Type B pancreatic cell (in vitro differentiated cells): ENCODE measurements at regions not wholly inside any gene's neighbourhood (a gene's known extent, or its start where the extent isn't known, plus 50 kb on each side); places are given as distances from the start of the nearest gene placed in this dataset.

ENCODE experiments used
- DNase-seq: peaks from one replicate; pipeline ENCODE4 v3.0.0; 2021; ENCODE audit warnings: mixed read lengths; ENCODE audit not compliant: unreplicated experiment; ENCODE audit errors: extremely low spot score
- H3K27ac Mint-ChIP-seq: 2 replicates; pipeline ENCODE4 v1.8.0; 2021; ENCODE audit warnings: mild to moderate bottlenecking, mixed read lengths
- H3K27me3 Mint-ChIP-seq: 2 replicates; pipeline ENCODE4 v1.8.0; 2021; ENCODE audit warnings: mixed read lengths
- H3K36me3 Mint-ChIP-seq: 2 replicates; pipeline ENCODE4 v1.8.0; 2021; ENCODE audit warnings: mixed read lengths
- H3K4me1 Mint-ChIP-seq: one replicate; pipeline ENCODE4 v1.8.0; 2021; ENCODE audit warnings: mixed read lengths; ENCODE audit not compliant: unreplicated experiment
- H3K4me3 Mint-ChIP-seq: 2 replicates; pipeline ENCODE4 v1.8.0; 2021; ENCODE audit warnings: mild to moderate bottlenecking, mixed read lengths
- H3K9me3 Mint-ChIP-seq: 2 replicates; pipeline ENCODE4 v1.8.0; 2021; ENCODE audit warnings: mixed read lengths
- TF ChIP-seq, protein P1 (sequence below): fragments of 200-600 bp; sonication (generic); conservative IDR thresholded peaks from 2 replicates; pipeline ENCODE4 v1.5.0; 2021; ENCODE audit warnings: antibody characterized with exemption, mild to moderate bottlenecking

DNA sequence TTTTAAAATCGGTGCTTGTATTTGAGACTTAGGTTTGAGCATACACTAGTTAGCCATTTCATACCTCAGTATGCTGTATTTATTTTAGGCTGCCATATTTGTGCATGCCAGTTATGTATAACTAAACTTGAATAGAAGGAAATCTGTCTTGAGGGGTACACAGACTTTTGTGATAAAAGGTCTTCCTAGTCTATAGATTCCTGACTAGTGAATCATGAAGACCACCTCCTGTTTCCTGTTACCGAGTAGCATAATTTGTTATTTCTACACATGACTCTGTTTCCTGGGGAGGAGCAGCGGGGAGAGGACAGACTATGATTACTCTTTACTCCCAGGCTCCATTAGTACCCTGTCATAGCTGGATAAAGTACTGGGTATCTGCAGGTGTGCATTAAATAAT is 316.8 kb upstream of the SNX7 start:
- Mint-ChIP-seq H3K27me3 (peaks cover 2% of the 10 kb centered on the region), H3K9me3 (no peaks in the 10 kb centered on the region), H3K4me3 (no peak overlapping the region), H3K27ac (no peak overlapping the region), H3K36me3 (no peaks in the 10 kb centered on the region), H3K4me1 (peaks cover 6% of the 10 kb centered on the region)
- DNase-seq: no peak
- TF ChIP-seq, protein P1, sequence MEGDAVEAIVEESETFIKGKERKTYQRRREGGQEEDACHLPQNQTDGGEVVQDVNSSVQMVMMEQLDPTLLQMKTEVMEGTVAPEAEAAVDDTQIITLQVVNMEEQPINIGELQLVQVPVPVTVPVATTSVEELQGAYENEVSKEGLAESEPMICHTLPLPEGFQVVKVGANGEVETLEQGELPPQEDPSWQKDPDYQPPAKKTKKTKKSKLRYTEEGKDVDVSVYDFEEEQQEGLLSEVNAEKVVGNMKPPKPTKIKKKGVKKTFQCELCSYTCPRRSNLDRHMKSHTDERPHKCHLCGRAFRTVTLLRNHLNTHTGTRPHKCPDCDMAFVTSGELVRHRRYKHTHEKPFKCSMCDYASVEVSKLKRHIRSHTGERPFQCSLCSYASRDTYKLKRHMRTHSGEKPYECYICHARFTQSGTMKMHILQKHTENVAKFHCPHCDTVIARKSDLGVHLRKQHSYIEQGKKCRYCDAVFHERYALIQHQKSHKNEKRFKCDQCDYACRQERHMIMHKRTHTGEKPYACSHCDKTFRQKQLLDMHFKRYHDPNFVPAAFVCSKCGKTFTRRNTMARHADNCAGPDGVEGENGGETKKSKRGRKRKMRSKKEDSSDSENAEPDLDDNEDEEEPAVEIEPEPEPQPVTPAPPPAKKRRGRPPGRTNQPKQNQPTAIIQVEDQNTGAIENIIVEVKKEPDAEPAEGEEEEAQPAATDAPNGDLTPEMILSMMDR: no peak

DNA sequence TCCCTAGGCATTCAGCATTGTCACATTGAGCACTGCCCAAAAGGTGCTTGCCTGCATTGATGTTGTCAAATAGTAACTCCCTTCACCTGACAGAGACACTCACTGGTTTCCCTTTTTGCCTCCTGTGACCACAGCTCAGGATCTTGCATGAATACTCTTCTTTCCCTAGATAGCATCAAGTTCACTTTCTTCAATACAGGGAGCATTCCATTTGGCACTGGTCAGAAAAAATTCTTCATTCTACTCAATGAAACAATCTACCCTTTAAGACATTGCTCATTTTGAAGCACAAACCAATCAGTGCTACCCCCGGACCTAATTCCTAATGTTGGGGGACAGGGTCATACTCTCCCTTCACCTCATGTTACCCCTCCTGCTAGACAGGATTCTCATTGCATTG is 319.0 kb upstream of the SNX7 start:
- TF ChIP-seq, protein P1: no peak
- H3K9me3 Mint-ChIP-seq: peaks cover 5% of the 10 kb centered on the region
- no peak overlapping the region for H3K27ac Mint-ChIP-seq
- H3K27me3 Mint-ChIP-seq: no peaks in the 10 kb centered on the region
- no peaks in the 10 kb centered on the region for H3K36me3 Mint-ChIP-seq
- peaks cover 6% of the 10 kb centered on the region for H3K4me1 Mint-ChIP-seq
- no peak for DNase-seq
- H3K4me3 Mint-ChIP-seq: no peak overlapping the region

DNA sequence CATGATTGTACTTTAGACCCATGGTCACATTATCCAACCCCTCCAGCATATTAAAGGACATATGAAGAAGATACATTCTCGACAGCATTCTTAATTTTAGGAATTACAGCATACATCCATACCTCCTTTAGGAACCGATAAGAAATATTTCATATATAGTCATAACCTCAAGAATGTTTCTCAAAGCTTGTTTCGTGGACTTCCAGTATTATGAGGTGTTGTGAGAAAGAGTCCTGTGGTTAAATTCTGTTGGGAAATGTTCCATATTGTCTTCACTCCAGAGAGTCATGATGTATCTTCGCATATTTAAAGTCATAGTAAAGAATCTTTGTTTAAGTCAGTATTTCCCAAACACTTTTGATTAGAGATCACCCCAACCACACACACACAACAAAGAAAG is 321.0 kb upstream of the SNX7 start:
- Mint-ChIP-seq H3K9me3 (peaks cover 5% of the 10 kb centered on the region), H3K4me3 (no peak overlapping the region), H3K27me3 (no peaks in the 10 kb centered on the region), H3K4me1 (peaks cover 6% of the 10 kb centered on the region), H3K36me3 (no peaks in the 10 kb centered on the region), H3K27ac (no peak overlapping the region)
- TF ChIP-seq, protein P1: no peak
- no peak for DNase-seq

DNA sequence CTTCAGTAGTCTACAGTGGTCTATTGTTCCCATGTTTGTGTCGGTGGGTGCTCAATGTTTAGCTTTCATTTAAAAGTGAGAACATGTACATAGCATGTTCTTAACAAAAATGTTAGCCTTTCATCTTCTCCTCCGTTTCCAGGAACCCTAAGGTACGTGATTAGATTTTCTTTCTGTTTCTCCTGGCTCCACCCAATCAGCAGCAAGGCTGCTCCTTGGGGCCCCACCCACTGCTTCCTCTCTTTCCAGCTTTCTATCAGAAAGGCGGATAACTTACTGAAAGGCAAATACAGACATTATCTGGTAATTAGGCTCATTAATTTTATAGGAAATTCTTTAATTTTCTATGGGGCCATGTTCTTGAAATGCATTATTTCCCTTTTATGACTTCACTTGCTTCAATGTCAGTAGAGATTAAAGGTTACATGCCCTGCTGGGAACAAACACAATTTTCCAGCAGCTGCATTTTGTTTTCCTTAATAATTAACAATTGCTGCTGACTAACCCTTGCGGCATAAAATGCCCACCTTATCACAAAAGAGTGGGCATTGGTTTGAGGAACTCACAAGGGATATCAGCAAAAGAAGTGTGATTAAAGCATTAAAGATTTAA is 324.9 kb upstream of the SNX7 start:
- Mint-ChIP-seq H3K36me3 (no peaks in the 10 kb centered on the region), H3K27ac (no peak overlapping the region), H3K4me1 (no peaks in the 10 kb centered on the region), H3K27me3 (peaks cover 5% of the 10 kb centered on the region), H3K4me3 (peak overlapping the region; percentile 40), H3K9me3 (peaks cover 5% of the 10 kb centered on the region)
- no peak for DNase-seq
- TF ChIP-seq, protein P1: no peak

DNA sequence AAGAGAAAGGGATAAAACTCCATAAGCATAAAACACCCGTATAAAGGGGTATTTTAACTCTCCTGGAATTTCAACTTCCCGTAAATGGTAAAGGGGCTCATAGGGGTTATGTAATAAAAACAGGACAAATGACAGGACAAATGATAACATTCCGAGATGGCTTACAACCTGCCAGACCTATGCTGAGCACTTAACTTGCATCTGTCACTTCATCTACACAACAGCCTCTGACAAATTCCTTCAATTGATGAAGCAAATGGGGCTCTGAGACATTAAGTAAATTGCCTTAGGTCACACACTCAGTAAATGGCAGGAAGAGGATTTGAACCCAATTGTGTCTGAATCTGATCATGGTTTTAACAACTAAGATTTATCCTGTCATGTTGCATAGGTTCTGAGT is 327.6 kb upstream of the SNX7 start:
- H3K27ac Mint-ChIP-seq: no peak overlapping the region
- TF ChIP-seq, protein P1: no peak
- no peaks in the 10 kb centered on the region for H3K36me3 Mint-ChIP-seq
- no peak for DNase-seq
- H3K9me3 Mint-ChIP-seq: peaks cover 5% of the 10 kb centered on the region
- no peak overlapping the region for H3K4me3 Mint-ChIP-seq
- H3K4me1 Mint-ChIP-seq: peaks cover 6% of the 10 kb centered on the region
- peaks cover 5% of the 10 kb centered on the region for H3K27me3 Mint-ChIP-seq

DNA sequence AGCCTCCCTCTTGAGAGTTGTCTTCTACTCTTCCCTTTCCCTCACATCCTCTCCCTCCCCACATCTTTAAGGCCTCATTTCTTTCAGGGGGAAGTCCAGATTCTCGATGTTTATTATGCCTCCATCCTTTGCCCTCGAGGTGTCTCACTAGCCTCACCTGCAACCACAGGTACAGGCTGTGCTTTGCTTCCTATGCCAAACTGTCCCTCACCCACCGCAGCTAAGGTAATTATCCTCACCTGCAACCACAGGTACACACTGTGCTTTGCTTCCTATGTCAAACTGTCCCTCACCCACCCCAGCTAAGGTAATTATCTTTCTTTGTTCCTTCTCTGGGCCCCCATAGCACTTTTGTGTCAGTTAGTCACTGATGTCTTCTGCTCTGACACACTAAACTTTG is 328.1 kb upstream of the SNX7 start:
- Mint-ChIP-seq H3K9me3 (peaks cover 5% of the 10 kb centered on the region), H3K4me3 (no peak overlapping the region)
- DNase-seq: no peak

More for the DNA sequence above, 328.1 kb upstream of the SNX7 start:
- TF ChIP-seq, protein P1: no peak
- Mint-ChIP-seq H3K27me3 (peaks cover 5% of the 10 kb centered on the region), H3K36me3 (no peaks in the 10 kb centered on the region), H3K4me1 (peaks cover 6% of the 10 kb centered on the region), H3K27ac (no peak overlapping the region)
